GM19395 (cell line): ENCODE measurements at regions not wholly inside any gene's neighbourhood (a gene's known extent, or its start where the extent isn't known, plus 50 kb on each side); places are given as distances from the start of the nearest gene placed in this dataset.

Experiments
- ATAC-seq: cut with Tn5 transposase; IDR thresholded peaks from one replicate; pipeline ENCODE4 v1.9.1; 2021; ENCODE audit warnings: mild to moderate bottlenecking, moderate library complexity; ENCODE audit not compliant: unreplicated experiment

GRCh38 chr3:159210336-159210735 lies 408.5 kb downstream of the MFSD1 start:
- no peak for ATAC-seq

- no peak for ATAC-seq
Measured at GRCh38 chr3:159216311-159216710, 414.5 kb downstream of the MFSD1 start.

DNA sequence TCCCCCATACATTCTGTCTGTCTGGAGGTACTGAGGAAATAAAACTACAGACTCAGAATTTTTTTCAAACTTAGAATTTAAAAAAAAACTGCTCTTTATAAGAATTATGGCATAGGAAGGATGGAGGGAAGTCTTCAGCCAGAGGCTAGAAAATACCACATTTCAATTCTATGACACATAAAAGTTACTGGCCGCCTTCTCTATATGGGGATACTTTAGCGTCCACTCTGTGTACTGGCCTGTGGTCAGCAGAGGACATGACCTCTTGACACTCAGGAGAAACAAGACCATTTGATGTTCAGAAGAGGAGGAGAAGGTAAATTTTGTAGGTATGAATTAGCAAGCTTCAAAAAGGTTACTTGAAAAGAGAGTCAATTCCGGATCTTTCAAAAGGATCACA lies 417.4 kb downstream of the MFSD1 start:
- ATAC-seq: no peak

DNA sequence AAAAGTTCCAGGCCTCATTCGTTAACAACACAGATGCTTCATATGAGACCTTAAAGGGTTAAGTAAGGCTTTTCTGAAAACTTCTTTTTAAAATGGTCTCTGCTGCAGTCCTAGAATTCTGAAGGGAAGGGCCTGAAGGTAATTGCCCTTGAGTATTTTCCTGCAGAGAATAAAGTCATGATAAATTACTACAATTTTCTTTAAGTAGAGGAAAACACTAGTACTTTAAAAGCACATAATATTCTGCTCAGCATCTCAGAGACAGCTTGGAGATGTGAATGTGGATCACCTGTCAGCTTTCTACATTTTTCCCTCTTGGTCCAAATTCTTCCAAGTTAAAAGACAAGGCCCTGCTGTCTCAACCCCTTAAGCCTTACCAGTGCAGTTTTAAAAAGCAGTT lies 419.5 kb downstream of the MFSD1 start:
- no peak for ATAC-seq

DNA sequence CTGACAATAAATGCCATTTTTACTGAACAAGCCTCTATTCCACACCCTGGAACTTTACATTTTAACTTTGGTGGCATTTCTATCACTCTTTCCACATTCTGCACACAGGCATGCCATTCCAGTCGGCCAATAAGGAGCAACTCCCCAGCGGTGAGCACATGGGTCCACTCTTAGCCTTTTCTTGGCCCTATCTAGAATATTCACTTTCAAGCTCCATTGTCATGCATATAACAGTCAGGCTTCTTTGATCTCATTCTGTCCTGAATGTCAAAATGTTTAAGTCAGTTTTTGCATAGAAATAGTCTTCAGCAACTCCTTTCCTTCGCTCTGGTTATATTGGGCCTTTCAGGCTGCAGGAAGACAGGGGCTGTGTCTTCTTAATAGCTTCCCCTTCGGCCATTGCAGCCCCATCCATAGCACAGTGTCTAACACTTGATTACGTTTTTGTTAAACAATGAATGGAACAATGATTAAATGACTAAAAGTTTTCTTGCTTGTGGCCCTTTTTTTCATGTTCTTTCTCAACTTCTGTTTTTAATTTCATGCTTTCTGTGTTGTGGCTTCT lies 427.3 kb downstream of the MFSD1 start:
- ATAC-seq: no peak

- ATAC-seq: no peak
Measured at GRCh38 chr3:159232966-159233365, 431.1 kb downstream of the MFSD1 start.

DNA sequence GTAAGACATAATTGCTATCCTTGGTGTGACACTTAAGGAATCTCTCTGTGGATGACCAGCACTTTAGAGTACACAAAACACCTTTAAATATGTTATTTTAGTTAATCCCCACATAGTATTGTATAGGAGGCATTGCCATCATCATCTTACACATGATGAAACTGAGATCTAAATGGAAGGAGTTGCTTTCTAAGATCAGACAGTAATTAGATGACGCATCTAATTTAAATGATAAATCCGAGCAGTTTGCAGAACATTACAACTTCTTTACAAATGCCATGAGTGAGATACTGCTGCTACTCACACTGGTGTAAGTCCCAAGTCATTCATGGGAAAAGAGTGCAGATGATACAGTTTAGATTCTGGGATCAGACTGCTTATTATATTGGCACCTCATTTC lies 431.9 kb downstream of the MFSD1 start:
- ATAC-seq: no peak

- no peak for ATAC-seq
Measured at GRCh38 chr3:159234306-159234705, 432.5 kb downstream of the MFSD1 start.

GRCh38 chr3:159236321-159236720 lies 434.5 kb downstream of the MFSD1 start:
- ATAC-seq: no peak

DNA sequence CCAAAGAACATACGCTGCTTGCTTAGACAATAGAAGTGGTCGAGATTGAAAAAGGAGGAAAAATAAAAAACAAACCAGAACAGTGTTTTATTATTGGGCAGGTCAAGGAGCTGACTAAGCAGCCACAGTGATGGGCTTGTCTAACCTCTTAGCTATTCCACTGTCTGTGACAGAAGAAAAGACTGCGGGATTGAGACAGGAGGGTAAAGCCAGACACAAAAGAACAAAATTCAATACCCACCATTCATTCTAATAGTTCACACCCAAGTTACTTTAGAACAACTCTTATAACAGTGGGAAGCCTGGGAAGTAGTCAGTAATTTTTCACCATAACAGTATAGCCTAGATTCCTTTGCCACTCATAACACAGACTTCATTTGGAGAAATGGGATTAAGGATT lies 435.4 kb downstream of the MFSD1 start:
- ATAC-seq: no peak

DNA sequence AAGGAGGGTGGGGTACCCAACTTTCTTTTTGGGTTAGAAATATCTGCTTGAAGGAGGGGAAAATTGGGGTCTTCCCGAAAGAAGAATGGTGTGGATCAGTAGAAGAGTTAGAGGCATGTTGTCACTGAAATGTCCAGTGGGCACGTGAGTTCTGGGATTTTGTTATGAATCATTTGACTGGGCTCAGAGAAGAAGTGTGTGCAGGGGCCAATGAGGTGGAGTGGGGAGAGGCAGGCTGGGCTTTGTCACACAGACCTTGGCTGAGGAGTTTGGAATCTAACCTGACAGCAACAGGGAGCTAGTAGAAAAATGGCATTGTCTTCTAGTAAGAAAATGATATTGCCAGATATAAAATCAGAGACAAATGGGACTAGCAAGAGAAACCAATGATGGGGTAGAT lies 436.8 kb downstream of the MFSD1 start:
- no peak for ATAC-seq

DNA sequence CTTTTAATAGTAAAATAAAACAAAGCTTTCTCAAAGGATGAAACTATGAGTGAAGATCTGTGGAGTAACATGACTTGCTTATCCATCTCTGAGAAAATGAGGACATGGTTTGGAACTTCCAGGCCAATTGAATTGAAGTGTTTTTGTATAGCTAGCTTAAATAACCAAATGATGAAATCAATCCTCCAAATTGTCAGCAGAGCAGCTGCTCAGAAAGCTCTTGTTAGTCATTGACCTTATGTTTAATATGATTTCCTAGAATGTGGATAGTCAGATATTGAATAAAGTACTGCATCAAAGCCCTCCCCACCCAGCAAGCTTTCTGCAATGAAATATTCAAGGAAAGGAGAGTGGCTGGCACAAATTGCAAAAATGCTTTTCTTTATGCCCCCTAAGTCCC lies 437.2 kb downstream of the MFSD1 start:
- no peak for ATAC-seq

DNA sequence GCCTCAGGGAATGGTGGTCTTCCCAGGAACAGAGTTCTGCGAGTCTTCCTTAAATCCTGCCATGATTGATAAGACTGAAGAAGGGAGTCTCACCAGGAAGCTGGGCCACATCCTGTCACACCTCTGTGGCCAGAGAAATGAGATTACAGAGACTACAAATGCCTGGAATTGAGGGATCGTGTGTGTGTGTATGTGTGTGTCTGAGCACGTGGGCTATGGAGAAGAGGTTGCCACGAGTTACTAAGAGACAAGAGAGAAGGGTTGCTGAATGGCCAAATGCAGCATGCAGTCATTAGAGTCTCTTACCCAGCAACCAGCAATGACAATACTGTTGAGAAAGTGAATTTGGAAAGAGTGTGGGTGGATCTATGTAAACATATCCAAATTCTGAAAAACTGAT lies 443.1 kb downstream of the MFSD1 start:
- no peak for ATAC-seq

- ATAC-seq: no peak
Measured at GRCh38 chr3:159245871-159246270, 444.0 kb downstream of the MFSD1 start.

DNA sequence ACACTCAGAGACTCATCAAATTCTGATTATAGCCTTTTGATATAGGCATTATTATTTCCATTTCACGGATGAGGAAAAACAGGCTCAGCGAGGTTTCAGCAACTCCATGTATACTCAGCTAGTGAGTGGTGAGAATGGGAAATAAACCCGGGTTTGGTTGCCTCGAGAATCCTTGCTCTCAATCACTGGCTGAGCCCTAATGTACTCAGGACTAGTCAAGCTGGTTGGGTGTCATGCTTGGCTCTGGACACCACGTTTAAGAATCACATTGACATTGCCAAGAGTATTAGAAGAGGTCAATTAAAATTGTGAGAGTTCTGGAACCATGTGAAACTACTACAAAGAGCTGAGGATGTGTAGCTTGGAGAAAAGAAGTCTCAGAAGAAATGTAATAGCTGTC lies 444.5 kb downstream of the MFSD1 start:
- ATAC-seq: no peak

DNA sequence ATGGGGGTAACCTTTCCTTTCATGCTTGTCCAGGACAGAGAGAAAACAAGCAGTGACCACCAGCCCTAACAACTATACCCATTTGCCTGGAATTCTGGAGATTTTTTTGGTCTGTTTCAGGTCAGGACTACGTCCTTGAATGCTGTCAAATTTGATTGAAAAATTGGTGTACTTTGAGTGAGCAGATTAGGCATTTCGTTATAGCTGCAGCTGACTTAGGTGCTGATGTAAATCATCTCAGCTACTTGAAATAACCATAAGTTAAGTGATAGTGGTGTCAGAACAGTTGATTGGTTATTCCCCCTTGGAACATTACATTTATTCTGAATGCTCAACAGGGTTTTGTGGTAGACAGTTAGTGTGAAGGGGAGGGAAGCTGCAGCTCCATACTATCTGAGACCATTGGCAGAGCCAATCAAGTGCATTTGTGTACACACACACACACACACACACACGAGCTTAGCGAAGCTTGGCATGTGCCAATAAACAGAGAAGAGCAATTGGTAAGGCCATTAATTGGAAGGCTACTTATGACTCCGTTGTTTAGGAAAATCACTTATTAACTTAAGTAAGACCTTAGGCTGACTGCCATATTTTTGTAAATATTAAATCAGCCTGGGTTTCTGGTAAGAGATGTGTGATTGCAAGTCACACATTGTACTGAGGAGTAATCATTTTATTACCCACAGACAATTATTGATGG lies 447.8 kb downstream of the MFSD1 start:
- ATAC-seq: no peak

DNA sequence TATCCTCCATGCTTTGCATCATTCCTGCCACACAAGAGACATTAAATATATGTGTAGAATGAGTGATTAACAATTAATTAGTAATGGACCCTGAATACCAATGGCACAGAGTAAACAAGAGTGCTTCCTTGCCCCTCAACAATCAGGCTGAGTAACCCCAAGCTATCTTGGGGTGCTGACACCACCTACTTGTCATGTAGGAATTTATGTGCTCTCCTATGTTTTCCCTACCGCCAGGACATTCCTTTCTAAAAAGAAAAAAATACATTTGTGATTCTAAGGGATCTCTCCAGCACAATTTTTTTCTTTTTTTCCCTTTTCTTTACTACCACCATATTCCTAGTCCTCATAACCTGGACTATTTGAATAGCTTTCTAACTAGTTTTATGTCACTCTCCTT lies 449.1 kb downstream of the MFSD1 start:
- ATAC-seq: no peak

DNA sequence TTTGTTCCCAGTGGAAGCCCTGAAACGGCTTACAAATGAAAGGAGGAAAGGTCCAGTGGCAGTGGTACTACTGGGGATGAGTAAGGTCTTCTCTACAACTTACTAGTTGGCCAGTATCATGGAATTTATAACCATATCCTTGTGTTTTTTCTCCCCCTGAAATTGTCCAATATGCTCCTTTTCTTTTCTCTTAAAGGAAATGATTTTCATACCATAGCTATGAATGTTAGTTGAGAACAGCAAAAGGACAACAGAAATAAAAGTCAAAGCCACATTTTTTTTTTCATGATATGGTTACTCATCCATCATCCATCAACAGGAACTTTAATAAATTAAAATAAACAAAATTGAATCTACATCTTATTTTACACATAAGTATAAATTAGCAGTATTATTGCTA lies 450.4 kb downstream of the MFSD1 start:
- no peak for ATAC-seq

DNA sequence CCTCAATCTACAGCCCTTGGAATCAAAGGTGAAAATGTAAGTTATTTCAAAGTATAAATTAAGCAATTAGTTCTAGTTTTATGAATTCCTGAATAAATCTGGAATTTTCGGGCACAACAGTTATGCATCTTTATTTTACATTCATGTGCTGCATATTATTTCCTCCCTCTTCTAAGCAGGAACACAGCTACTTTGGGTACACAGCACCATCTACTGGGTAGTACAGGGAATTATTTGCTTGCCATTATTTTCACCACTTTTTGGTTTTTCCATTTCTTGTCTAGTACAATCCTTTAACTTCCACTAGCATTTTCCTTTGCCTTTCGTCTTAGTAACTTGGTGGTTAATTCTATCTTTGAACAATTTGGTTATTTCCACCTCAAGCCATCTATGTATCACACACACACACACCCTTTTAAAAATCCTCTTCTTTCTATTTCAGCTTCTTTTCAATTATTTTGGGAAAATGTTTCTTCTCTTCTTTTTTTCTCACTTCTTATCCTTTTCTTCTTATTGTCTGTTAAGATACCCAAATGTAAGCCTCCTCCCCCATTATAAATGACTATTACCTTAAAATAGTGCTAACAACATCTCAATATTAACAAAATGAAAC lies 451.0 kb downstream of the MFSD1 start:
- ATAC-seq: no peak

- no peak for ATAC-seq
Measured at GRCh38 chr3:159253860-159254259, 452.0 kb downstream of the MFSD1 start.

DNA sequence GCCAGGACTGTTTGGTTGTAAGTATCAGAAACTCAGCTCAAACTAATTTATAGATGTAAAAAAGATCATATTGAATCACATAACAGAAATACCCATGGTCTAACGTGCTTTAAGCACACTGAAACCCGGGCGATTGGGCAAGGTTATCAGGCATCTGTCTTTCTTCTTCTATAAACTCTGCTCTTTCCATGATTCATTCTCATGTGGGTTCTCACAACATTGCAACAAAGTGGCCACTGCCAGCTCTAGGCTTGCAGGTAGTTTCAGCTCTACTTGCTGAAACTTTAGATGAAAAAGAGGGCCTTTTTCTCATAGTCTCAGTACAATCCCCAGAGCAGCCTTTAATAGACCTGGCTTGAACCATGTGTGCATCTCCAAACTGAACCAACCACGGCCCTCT lies 456.1 kb downstream of the MFSD1 start:
- ATAC-seq: no peak

GRCh38 chr3:159258934-159259333 lies 457.1 kb downstream of the MFSD1 start:
- ATAC-seq: no peak
